Activated CD4-positive, alpha-beta T cell treated with anti-CD3 and anti-CD28 coated beads for 1 hour (primary cell): ENCODE measurements at regions not wholly inside any gene's neighbourhood (a gene's known extent, or its start where the extent isn't known, plus 50 kb on each side); places are given as distances from the start of the nearest gene placed in this dataset.
"Not testable (repeated sequence)": the region's sequence is repeated elsewhere in the genome, so short reads cannot be mapped to it uniquely, and the experiment has no call there.

Experiments
- DNase-seq: peaks from one replicate; pipeline ENCODE4 v3.0.0-alpha.2; 2020

DNA sequence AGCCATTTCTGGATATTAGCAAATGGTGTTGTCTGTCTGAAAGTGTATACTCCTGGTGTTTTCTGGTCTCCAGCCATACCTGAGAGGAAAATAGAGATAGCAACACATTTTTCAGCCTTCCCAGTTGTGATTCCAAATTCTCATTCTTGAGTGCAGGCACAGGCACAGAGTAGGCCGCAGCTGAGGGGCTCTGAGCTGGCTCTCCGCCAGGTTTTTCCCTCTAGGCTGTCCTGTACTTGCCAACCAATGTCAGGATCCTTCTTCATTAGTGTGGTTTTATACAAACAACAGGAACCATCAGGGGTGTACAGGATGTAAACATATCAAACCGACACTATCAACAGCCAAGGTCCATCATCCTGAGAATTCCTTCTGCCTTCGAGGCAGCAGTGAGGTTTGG lies 1733.6 kb upstream of the CELF4 start:
- no peak for DNase-seq

GRCh38 chr18:39297225-39297624 lies 1731.6 kb upstream of the CELF4 start:
- no peak for DNase-seq

- DNase-seq = no peak
Observed at GRCh38 chr18:39296293-39296888, 1730.8 kb upstream of the CELF4 start.

DNA sequence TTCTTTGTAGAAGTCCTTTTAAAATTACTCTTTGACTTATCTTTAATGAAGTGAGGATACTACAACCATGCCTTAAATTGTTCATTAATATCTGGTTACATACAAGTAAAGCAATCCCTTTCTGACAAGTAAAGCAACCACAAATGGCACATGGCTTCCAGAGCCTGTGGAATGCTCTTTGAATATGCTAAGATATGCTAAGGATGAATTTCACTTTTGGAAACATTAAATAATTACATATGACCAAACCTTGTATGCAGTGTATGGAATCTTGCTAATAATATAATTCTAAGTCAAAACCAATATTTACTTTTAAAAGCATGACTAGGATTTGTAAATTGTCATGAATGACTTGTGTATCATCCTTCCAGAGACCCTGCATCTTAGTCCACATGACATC lies 1711.2 kb upstream of the CELF4 start:
- DNase-seq = no peak

DNA sequence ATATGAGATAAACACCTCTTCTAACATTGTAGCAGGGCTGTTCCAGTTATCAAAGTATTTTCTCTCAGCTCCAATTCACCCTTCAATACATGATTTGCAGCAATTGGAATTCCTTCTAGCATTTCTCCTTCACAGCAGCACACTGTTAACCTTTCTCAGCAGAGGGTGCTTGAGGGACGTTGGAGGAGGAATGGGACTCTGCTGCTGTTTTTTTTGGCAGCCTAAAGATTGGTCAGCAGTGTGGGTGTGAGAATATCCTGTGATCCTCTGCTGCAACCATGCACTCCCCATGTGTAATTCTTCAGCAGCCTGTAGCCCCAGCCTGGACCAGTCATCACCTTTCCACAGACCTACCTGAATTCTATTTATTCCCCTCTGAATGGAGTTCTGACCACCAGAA lies 1708.9 kb upstream of the CELF4 start:
- DNase-seq = no peak

DNA sequence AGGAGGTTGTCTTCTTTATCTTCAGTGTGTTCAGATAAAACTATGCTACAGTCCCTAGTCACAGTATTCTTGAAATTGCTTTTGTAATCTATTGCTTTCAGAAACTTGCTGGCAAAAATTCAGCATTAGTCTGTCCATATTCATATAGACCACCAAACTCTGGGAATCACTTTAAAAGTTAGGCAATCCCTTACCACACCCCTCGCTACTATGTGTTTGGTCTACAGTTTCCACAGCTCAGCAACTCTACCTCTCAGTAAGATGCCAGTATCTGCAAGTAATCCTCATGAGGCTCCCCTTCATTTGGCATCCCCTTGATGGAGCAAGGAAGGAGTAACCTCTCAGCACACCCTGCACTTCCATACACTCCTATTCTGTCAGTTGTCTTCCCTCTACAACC lies 1706.6 kb upstream of the CELF4 start:
- no peak for DNase-seq

DNA sequence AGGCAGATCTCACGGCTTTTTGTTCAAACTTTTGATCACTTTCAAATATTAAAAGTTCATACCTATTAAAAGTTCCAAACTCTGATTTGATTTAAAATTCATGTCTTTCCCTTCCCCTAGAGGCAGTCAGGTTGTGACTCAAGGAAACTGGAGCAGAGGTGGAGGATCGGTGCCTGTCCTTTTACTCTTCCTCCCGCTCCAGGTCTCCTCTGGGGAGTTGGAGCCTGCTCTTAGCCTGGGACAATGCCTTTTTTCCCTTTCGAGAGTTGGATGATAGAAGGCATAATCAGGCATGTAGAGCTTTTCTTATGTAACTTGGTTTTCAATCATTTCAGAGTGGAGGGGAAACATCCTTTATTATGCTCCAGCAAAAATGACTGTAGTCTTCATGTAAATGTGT lies 1706.1 kb upstream of the CELF4 start:
- DNase-seq = no peak

- DNase-seq = no peak
Observed at GRCh38 chr18:39260565-39260964, 1695.0 kb upstream of the CELF4 start.

DNA sequence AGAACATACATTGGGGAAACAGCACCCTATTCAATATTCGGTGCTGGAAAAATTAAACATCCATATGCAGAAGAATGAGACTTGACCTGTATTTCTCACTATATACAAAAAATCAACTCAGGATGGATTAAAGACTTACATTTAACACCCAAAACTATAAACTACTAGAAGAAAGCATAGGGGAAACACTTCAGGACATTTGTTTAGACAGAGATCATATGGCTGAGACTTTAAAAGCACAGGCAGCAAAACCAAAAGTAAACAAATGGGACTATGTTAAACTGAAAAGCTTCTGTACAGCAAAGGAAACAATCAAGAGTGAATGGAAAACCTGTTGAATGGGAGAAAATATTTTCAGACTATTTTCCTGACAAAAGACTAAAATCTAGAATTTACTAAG lies 1694.1 kb upstream of the CELF4 start:
- DNase-seq = no peak

DNA sequence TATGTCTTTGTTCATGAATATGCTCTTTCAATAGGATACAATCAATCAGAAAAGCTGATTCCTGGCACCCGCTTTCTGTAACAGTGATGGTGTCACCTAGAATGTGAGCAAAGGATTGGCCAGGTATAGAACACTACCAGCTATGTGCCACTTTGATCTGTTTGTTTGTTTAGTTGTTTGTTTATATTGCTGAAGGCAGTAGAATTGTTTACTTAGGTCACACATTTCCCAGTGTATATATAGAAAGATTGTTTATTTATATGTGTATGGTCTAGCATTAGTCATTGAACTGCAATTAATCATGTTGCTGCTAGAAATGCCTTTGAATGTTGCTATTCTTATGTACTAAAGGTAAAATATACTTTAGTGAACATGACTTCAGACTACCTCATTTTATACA lies 1678.6 kb upstream of the CELF4 start:
- no peak for DNase-seq

DNA sequence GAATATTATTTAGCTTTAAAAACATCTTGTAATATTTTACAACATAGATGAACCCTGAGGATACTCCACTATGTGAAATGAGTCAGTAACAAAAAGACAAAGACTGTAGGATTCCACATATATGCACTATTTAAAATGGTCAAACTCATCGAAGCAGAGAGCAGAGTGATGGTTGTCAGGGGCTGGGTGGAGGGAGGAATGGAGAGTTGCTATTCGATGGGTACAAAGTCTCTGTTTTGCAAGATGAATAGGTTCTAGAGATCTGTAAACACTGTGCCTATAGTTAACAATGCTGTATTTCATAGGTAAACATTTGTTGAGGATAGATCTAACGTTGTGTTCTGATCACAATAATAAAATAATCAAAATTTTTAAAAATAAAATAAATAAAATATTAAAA lies 1675.9 kb upstream of the CELF4 start:
- no peak for DNase-seq

DNA sequence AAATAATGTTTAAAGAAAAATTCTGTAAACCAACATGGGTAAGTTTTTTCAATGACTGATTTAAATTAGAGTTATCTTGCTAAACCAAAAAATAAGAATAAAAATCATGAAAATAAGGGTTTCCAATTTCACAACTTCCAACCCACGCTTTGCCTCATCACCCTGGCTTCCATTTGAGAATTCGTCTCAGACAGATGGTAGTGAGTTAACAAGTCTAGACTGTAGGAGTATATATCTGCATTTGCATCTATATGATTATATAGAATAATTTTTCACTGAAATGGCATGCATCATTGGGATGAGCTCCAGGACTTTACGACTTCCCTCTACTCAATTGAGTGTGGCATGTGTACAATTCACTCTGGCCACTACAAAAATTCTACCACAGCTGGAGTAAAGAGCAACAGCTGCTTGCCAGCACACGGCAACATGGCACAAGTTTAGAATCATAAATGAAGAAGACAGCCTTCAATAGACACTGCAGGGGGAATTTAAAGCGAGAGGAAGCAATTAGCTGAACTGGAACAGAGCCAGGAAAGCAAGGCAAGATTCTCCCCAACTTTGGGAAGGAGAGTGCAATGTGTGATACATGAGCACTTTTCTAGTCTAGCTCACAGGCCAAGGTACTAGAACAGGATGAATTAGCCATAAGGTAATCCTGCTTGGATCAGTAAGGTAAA lies 1673.5 kb upstream of the CELF4 start:
- DNase-seq = no peak

GRCh38 chr18:39235118-39235719 lies 1669.6 kb upstream of the CELF4 start:
- DNase-seq = no peak

DNA sequence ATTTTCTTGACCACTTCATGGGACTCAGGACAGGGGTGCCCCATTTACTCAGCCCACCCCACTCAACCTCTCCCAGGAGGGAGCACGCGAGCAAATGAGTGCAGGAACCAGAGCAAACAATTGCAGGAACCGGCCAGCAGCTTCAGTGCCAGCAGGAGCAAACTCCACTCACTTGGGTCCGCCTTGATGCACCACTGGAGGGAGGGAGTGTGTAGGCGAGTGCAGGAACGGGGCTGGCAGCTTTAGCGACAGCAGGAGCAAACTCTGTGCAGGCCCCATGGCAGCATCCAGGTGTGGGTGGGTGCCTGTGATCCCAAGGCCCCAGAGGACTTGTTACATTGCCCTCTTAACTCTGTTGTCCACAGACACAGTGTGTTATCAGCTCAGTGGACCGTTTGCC lies 1667.3 kb upstream of the CELF4 start:
- no peak for DNase-seq

DNA sequence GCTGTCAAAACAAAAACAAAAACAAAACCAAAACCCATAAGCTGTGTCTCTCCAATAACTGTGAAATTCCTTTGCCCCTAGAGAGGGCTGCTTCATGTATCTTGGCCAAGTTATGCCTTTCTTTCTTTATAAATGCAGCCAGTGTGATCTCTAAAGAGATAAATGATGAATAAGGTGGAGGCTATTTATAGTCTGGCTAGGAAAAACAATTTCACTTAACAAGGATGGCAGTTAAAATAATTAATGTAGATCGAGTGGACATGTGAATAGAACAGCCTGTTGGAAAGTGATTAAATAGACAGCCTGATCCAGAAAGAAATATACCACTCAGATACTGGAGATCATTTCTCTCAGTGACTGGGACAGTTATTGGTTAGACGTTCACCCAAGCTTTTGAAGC lies 1666.9 kb upstream of the CELF4 start:
- no peak for DNase-seq

DNA sequence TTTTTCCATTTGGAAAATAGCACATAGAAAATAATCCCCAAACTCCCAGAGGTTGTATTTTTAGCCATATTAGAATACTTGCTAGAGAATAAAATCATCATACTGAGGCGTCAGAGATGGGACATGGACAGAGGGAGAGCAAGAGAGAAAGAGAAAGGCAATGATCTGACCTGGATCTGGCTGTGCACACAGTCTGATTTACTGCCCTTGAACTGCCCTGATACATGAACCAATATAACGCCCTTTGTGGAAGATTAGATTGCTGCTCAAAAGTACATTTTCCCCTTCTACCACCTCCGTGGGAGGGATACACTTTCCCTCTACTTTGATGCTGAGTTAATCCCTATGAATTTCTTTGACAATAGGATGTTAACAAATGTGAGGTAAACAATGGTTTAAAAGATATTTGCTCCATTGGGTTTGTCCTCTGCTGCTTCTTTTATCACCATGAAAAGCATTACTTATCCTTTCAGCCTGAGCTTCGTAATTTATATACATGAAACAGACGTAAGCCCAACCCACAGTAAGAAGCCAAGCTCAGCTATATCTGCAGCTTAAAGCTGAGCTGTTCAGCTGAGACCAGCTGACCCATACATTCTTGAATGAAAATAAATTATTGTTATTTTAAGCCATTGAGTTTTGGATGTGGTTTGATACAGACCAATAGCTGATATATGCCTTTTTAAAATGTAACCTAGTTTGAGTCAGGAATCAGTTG lies 1664.6 kb upstream of the CELF4 start:
- no peak for DNase-seq

- not testable (repeated sequence) for DNase-seq
Observed at GRCh38 chr18:39227769-39228168, 1662.2 kb upstream of the CELF4 start.

- no peak for DNase-seq
Observed at GRCh38 chr18:39225373-39225772, 1659.8 kb upstream of the CELF4 start.

GRCh38 chr18:39223283-39223682 lies 1657.7 kb upstream of the CELF4 start:
- DNase-seq = no peak

- DNase-seq = no peak
Observed at GRCh38 chr18:39215920-39216319, 1650.3 kb upstream of the CELF4 start.

- DNase-seq = no peak
Observed at GRCh38 chr18:39211461-39211860, 1645.9 kb upstream of the CELF4 start.

GRCh38 chr18:39209173-39209572 lies 1643.6 kb upstream of the CELF4 start:
- no peak for DNase-seq

GRCh38 chr18:39208729-39209128 lies 1643.1 kb upstream of the CELF4 start:
- no peak for DNase-seq

DNA sequence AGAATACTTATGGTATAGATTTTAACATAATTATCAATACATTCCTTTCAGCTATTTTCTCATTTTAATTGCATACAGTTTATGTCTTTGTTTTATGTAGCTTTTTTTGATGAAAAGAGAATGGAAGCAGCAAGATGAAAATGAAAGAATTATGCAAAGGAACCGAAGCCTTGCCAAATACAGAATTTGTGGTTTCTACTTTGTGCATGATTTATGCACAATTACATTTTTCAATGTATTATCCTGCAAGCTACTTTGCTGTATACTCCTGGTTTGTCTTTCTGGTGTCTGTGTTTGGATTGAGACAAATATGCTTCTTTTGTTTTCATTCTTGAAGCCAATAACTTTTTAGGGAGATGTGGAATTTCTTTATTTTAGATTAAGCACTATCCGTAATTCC lies 1642.6 kb upstream of the CELF4 start:
- no peak for DNase-seq
